GM13976 (cell line): ENCODE measurements at regions not wholly inside any gene's neighbourhood (a gene's known extent, or its start where the extent isn't known, plus 50 kb on each side); places are given as distances from the start of the nearest gene placed in this dataset.

Experiments
- DNase-seq: peaks from one replicate; pipeline ENCODE4 v3.0.0; 2012; ENCODE audit warnings: low spot score
- in situ Hi-C: fragments of 300-500 bp; cut with MboI; formaldehyde crosslinking; loops from one replicate; pipeline ENCODE4 v1.12.0; 2022; ENCODE audit warnings: low sequenced_read_pairs, mixed read lengths, inconsistent platforms; ENCODE audit not compliant: unreplicated experiment
- TF ChIP-seq, protein P1 (sequence below): IDR thresholded peaks from 2 replicates; pipeline ENCODE4 v1.5.1; 2012; ENCODE audit warnings: borderline replicate concordance, mild to moderate bottlenecking; ENCODE audit not compliant: insufficient read depth; ENCODE audit errors: extremely low read depth, missing control alignments, control extremely low read depth

DNA sequence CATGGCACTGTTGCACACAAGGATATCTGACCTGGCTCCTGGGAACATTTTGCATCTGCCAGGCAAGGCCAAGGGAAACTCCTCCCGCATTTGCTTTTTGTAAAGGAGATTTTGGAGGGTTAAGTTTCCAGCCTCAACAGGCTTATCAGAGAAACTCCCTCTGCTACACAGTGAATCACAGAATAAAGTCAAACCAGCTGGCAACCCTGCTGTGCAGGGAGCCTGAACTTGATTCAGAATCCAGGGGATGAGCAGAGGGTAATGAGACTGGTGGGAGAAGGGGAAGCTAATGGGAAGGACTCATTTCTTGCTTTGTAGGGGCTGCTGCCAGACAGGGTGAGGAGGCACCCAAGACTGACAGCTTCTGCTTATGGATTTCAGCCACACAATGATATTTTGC is 185.3 kb upstream of the ISX start:
- in situ Hi-C loops = no loop called here
- TF ChIP-seq, protein P1, sequence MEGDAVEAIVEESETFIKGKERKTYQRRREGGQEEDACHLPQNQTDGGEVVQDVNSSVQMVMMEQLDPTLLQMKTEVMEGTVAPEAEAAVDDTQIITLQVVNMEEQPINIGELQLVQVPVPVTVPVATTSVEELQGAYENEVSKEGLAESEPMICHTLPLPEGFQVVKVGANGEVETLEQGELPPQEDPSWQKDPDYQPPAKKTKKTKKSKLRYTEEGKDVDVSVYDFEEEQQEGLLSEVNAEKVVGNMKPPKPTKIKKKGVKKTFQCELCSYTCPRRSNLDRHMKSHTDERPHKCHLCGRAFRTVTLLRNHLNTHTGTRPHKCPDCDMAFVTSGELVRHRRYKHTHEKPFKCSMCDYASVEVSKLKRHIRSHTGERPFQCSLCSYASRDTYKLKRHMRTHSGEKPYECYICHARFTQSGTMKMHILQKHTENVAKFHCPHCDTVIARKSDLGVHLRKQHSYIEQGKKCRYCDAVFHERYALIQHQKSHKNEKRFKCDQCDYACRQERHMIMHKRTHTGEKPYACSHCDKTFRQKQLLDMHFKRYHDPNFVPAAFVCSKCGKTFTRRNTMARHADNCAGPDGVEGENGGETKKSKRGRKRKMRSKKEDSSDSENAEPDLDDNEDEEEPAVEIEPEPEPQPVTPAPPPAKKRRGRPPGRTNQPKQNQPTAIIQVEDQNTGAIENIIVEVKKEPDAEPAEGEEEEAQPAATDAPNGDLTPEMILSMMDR = no peak
- no peak for DNase-seq

DNA sequence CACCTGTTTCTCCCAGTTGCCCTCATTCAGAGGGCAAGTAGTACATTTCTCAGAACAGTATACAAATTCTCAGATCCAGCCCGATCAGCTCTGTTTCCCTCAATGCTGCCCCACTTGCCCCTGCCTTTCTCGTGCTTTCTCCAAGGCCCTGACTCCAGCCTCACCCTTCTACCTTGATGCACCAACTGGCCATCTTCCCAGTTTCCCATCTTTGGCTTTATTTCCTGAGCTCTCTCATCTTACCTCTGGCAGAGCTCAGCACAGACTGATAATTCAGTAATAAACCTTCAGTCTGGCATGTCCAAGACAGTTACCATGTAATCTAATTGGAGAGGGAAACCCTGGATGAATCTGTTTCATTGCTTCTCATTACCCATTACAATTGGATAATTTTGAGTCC is 184.5 kb upstream of the ISX start:
- TF ChIP-seq, protein P1 = no peak
- no peak for DNase-seq
- in situ Hi-C loops = no loop called here

DNA sequence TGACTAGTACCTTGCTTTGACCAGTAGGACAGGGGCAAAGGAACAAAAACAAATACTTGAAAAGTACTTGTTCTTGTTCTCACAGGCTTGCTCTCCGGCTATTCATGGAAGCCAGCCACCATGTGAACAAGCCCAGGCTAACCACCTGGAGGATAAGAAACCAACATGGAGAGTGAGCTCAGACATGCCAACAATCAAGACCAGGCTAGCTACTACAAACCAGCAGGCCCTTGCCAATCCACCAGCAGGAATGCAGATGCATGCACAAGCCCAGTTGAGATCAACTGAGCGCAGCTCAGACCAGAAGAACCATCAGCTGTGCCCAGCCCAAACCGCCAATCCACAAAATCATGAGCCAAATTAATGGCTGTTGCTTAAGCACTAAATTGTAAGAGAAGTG is 180.1 kb upstream of the ISX start:
- in situ Hi-C loops = no loop called here
- DNase-seq = no peak
- TF ChIP-seq, protein P1 = no peak

DNA sequence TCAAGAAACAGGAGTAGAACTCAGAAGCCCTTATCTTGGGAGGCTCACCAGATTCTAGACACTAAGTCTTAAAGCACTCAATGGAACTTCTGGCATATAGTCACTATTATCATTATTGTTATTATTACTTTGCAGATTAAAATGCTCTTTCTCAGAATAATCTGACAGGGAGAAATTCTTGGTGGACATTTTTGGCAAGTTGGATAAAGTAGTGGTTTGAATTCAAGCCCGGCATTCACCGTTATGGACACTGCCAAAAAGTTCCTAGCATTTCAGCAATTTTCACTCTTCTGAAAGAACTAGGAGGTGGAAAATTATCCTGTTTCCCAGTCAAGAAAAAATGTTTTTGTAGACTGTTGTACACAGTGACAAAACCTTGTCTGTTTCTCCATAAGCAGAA is 179.6 kb upstream of the ISX start:
- TF ChIP-seq, protein P1 = no peak
- DNase-seq = no peak
- in situ Hi-C loops = no loop called here

DNA sequence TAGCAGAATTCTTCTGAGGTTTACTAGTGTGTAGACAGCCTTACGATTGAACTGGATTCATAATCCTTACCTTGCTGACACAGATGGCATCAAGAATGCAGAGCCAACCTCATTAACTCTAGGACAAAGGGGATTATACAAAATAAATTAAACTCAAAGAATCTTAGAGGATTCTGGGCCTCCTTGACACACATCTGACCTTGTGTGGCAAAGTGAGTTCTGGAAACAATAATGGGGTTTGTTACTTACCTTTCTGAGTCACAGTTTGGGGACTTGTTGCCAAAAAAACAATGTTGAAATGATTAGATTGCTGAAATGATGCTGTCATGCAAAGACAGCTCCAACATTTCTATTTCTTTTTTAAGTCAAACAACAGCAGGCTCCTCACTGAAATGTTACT is 179.1 kb upstream of the ISX start:
- in situ Hi-C loops = no loop called here
- TF ChIP-seq, protein P1 = no peak
- no peak for DNase-seq

DNA sequence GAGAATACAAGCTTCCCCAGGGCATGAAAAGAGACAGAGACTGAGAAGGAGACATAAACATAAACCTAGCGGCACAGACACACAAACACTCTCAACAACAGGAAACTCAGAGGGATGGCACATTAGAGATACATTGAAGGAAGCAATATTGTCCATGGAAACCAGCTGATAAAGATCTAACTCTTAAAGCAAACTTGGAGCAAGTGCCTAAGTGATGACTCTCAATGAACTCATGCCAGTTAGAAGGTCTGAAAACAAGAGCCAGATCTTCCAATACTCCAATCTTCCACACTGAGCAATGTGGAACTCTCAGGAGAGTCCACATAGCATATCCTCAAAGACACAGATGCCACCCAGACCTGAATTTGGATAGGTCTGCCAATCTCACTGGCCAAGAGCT is 168.8 kb upstream of the ISX start:
- in situ Hi-C loops = no loop called here
- DNase-seq = no peak
- TF ChIP-seq, protein P1 = no peak

DNA sequence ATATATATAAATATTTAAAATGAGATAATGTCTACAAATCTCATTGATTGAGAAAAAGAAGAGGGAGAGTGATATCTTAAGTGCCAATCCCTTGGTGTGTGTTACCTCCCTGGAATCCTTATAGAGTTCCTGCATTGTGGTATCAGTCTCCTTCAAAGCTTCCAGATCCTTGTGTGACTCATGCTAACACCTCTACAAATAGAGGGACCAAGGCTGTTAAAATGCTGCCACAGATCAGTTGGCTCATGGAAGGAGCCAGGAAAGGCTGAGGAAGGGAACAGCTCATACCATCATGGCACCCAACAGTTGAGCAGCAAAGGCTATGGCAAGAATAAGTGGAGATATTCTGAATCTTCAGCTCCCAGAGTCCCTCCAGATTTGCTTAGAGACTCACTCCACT is 163.6 kb upstream of the ISX start:
- TF ChIP-seq, protein P1 = no peak
- DNase-seq = no peak
- in situ Hi-C loops = no loop called here
